ENCODE measurements at regions not wholly inside any gene's neighbourhood (a gene's known extent, or its start where the extent isn't known, plus 50 kb on each side); places are given as distances from the start of the nearest gene placed in this dataset.

- no peak for TF ChIP-seq POLR2AphosphoS5 (IDR thresholded peaks at IDR 0.05; ENCODE audit: low read depth, low read length)
- TF ChIP-seq CTCF (IDR thresholded peaks at IDR 0.05) = no peak
Measured at GRCh38 chr13:68970532-68970931, 1137.1 kb upstream of the ATXN8OS start.
